Nephron (organoid): ENCODE measurements at regions not wholly inside any gene's neighbourhood (a gene's known extent, or its start where the extent isn't known, plus 50 kb on each side); places are given as distances from the start of the nearest gene placed in this dataset.

Source experiments
- H3K27ac Mint-ChIP-seq, 3 experiments: 2 replicates each; pipeline ENCODE4 v1.8.0; 2020; ENCODE audit warnings: mixed read lengths in 3 of 3, mild to moderate bottlenecking in 2 of 3, moderate library complexity in 1 of 3
- H3K27me3 Mint-ChIP-seq: 2 replicates; pipeline ENCODE4 v1.8.0; 2021; ENCODE audit warnings: low read depth, mild to moderate bottlenecking, moderate library complexity, mixed read lengths
- H3K36me3 Mint-ChIP-seq: 2 replicates; pipeline ENCODE4 v1.8.0; 2020; ENCODE audit warnings: low read depth, mixed read lengths
- H3K4me1 Mint-ChIP-seq: 2 replicates; pipeline ENCODE4 v1.8.0; 2020; ENCODE audit warnings: mixed read lengths
- H3K4me3 Mint-ChIP-seq, 3 experiments: 2 replicates each; pipeline ENCODE4 v1.8.0; 2020; ENCODE audit warnings: mild to moderate bottlenecking in 3 of 3, mixed read lengths in 3 of 3, moderate library complexity in 2 of 3
- H3K9me3 Mint-ChIP-seq: 2 replicates; pipeline ENCODE4 v1.8.0; 2020; ENCODE audit warnings: mixed read lengths
- TF ChIP-seq, protein P1 (sequence below), 3 experiments: fragments of 200-600 bp; sonication (generic); IDR thresholded peaks; one replicate each; pipeline ENCODE4 v1.5.0; 2021; ENCODE audit warnings: antibody characterized with exemption in 3 of 3; ENCODE audit not compliant: unreplicated experiment in 3 of 3

DNA sequence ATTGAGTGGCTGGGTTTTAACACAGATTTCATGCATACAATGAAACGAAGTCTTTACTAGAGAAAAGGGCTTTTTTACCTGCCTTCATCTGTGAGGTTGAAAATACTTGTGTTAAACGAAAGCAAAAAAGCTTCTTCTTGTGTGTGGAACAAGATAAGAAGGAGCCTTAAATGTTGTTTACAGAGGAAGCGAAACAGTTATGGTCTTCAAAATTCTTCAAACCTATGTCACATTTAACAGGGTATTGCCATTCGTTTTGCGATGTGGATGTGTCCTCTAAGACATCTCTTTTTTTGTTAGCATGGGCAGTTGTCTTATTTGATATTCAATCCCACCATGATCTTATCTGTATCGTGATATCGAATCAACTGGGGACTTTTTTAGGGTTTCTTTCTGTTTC lies 532.6 kb downstream of the TMEM182 start:
- Mint-ChIP-seq H3K27ac (no peak overlapping the region), H3K4me1 (peaks cover 14% of the 10 kb centered on the region), H3K27me3 (peaks cover 37% of the 10 kb centered on the region), H3K36me3 (no peaks in the 10 kb centered on the region), H3K4me3 (no peak overlapping the region), H3K9me3 (no peaks in the 10 kb centered on the region)
- TF ChIP-seq, protein P1, sequence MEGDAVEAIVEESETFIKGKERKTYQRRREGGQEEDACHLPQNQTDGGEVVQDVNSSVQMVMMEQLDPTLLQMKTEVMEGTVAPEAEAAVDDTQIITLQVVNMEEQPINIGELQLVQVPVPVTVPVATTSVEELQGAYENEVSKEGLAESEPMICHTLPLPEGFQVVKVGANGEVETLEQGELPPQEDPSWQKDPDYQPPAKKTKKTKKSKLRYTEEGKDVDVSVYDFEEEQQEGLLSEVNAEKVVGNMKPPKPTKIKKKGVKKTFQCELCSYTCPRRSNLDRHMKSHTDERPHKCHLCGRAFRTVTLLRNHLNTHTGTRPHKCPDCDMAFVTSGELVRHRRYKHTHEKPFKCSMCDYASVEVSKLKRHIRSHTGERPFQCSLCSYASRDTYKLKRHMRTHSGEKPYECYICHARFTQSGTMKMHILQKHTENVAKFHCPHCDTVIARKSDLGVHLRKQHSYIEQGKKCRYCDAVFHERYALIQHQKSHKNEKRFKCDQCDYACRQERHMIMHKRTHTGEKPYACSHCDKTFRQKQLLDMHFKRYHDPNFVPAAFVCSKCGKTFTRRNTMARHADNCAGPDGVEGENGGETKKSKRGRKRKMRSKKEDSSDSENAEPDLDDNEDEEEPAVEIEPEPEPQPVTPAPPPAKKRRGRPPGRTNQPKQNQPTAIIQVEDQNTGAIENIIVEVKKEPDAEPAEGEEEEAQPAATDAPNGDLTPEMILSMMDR (IDR thresholded peaks at IDR 0.05; ENCODE audit: unreplicated experiment in 3 of 3), result no peak

DNA sequence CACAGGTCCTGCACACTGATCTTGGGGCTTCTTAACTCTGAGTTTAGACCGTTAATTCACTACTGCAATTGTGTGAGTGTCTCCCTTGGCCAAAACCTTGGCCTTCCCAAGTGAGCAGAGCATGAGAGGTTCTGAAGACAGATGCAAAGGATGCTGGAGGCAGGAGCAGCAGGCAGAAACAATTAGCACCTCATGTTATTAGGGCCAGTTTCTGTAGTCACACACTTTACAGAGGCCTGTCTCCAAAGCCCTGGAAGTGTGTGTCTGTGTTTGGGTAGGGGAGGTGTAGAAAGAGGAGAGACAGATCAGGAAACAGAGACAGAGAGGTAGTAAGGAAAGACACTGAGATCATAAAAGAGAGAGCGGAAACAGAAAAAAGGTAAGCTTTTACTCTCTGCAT lies 533.8 kb downstream of the TMEM182 start:
- Mint-ChIP-seq H3K27ac (no peak overlapping the region), H3K4me1 (peaks cover 14% of the 10 kb centered on the region), H3K9me3 (no peaks in the 10 kb centered on the region), H3K4me3 (no peak overlapping the region), H3K27me3 (peaks cover 33% of the 10 kb centered on the region), H3K36me3 (no peaks in the 10 kb centered on the region)
- TF ChIP-seq, protein P1 (IDR thresholded peaks at IDR 0.05; ENCODE audit: unreplicated experiment in 3 of 3), result no peak

DNA sequence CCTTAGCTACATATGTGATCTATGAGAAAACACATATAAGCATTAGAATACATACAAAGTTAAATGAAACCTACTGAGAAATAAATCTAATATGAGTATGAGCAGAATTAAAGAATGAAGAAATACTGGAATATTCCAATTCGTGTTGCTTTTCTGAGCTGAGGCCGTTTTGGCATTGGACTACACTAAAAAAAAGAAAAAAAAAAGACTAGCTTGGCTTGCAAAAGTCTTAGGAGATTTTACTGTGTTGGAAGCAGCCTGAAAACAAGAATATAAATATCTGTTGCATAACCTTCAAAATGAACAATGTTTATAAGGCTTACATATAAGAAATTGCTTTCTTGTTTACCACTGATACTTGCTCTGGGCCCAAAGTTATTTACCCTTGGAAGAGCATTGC lies 562.8 kb downstream of the TMEM182 start:
- Mint-ChIP-seq H3K4me3 (no peak overlapping the region), H3K27ac (no peak overlapping the region), H3K4me1 (no peaks in the 10 kb centered on the region), H3K36me3 (no peaks in the 10 kb centered on the region), H3K27me3 (no peaks in the 10 kb centered on the region), H3K9me3 (no peaks in the 10 kb centered on the region)
- TF ChIP-seq, protein P1 (IDR thresholded peaks at IDR 0.05; ENCODE audit: unreplicated experiment in 3 of 3), result no peak

DNA sequence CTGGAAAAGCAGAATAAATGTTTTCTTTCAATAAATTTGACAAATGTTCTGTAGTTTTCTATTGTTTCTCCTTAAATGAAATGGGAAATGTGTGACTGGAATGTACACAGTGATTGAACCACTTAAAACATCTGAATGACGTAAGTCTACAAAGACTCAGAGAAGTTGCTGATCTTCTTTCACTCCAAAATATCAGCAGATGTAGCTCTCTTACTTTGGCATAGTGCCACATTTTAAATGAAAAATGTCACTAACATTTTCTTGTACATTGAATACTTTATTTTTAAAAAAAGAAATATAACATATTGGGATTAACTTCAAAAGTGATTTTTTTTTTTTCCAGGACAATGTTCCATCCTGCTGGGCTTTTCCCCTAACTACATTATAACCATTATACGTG lies 565.6 kb downstream of the TMEM182 start:
- TF ChIP-seq, protein P1 (IDR thresholded peaks at IDR 0.05; ENCODE audit: unreplicated experiment in 3 of 3), result no peak
- Mint-ChIP-seq H3K9me3 (no peaks in the 10 kb centered on the region), H3K36me3 (no peaks in the 10 kb centered on the region)

DNA sequence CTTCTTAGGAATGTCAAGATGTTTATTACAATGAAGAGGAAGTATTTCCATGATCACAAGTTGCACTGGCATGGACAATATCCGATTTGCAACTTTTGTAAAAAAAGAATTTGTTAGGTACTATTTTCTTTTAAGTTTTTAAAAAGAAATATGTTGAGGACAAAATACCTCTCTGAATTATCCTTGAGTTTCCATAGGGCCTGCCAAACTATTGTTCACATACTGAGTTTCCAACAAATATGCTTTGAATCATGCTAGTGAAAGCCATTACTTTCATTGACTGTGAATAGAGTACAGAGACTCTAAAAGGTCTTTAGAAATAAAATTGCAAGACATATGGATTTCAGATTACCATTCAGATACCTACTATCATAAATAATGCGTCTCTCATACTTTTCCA lies 566.1 kb downstream of the TMEM182 start:
- no peaks in the 10 kb centered on the region for H3K36me3 Mint-ChIP-seq
- no peak overlapping the region for H3K4me3 Mint-ChIP-seq
- no peak overlapping the region for H3K27ac Mint-ChIP-seq
- H3K27me3 Mint-ChIP-seq, result no peaks in the 10 kb centered on the region
- TF ChIP-seq, protein P1 (IDR thresholded peaks at IDR 0.05; ENCODE audit: unreplicated experiment in 3 of 3), result no peak
- H3K4me1 Mint-ChIP-seq, result no peaks in the 10 kb centered on the region
- H3K9me3 Mint-ChIP-seq, result no peaks in the 10 kb centered on the region

More for the DNA sequence above, 565.6 kb downstream of the TMEM182 start:
- Mint-ChIP-seq H3K27ac (no peak overlapping the region), H3K27me3 (no peaks in the 10 kb centered on the region), H3K4me1 (no peaks in the 10 kb centered on the region), H3K4me3 (no peak overlapping the region)

DNA sequence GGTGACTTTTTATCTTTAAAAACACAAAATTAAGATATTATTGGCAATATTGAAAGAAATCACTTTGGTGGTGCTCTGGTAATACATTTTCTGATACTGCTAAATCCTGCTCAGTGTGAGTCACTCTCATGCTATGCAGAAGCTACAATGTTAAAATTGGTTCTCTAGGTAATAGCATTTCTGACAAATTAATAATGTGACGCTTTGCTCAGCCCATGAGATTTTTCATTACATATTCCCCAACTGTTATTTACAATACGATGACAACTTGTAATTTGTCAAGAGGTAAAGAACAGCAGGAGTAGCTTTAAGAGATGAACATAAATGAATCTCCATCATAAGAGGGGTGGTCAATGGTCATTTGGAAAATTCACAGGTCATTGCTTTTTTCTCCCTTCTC lies 573.6 kb downstream of the TMEM182 start:
- no peaks in the 10 kb centered on the region for H3K4me1 Mint-ChIP-seq
- H3K36me3 Mint-ChIP-seq, result no peaks in the 10 kb centered on the region
- H3K27ac Mint-ChIP-seq, result no peak overlapping the region
- H3K27me3 Mint-ChIP-seq, result no peaks in the 10 kb centered on the region
- no peak overlapping the region for H3K4me3 Mint-ChIP-seq
- H3K9me3 Mint-ChIP-seq, result no peaks in the 10 kb centered on the region
- TF ChIP-seq, protein P1 (IDR thresholded peaks at IDR 0.05; ENCODE audit: unreplicated experiment in 3 of 3), result no peak
